ENCODE measurements at regions not wholly inside any gene's neighbourhood (a gene's known extent, or its start where the extent isn't known, plus 50 kb on each side); places are given as distances from the start of the nearest gene placed in this dataset.

GRCh38 chr6:14975471-14975817 is 270.4 kb upstream of the JARID2 start:
- 52% methylated on average over 4 of the region's 4 CpGs for WGBS
- Histone ChIP-seq H3K27me3 (no peaks in the 10 kb centered on the region), H3K4me1 (no peaks in the 10 kb centered on the region), H3K9me3 (no peaks in the 10 kb centered on the region), H3K36me3 (no peaks in the 10 kb centered on the region), H3K27ac (replicated peaks in 1 of 4) (no peak overlapping the region), H3K4me3 (no peak overlapping the region)
- TF ChIP-seq POLR2A (IDR thresholded peaks at IDR 0.05; ENCODE audit: low read depth) (no peak), CTCF (IDR thresholded peaks at IDR 0.05) (no peak), EP300 (IDR thresholded peaks at IDR 0.05) (no peak), POLR2AphosphoS5 (IDR thresholded peaks at IDR 0.05) (no peak)
- intact Hi-C loops (cut with DNase I) = no loop called here
- no peak for DNase-seq (ENCODE audit: extremely low spot score)

GRCh38 chr6:14977747-14978382 is 268.0 kb upstream of the JARID2 start:
- H3K27ac ChIP-seq (replicated peaks in 1 of 4) = no peak overlapping the region
- TF ChIP-seq POLR2AphosphoS5 (IDR thresholded peaks at IDR 0.05) = no peak
- no peak for TF ChIP-seq EP300 (IDR thresholded peaks at IDR 0.05)
- no peak for TF ChIP-seq CTCF (IDR thresholded peaks at IDR 0.05)
- TF ChIP-seq POLR2A (IDR thresholded peaks at IDR 0.05; ENCODE audit: low read depth) = no peak
- H3K4me1 ChIP-seq = no peaks in the 10 kb centered on the region
- 92% methylated on average over 1 of the region's 1 CpG for WGBS
- DNase-seq (ENCODE audit: extremely low spot score) = no peak
- no peaks in the 10 kb centered on the region for H3K36me3 ChIP-seq
- H3K4me3 ChIP-seq = no peak overlapping the region
- H3K27me3 ChIP-seq = no peaks in the 10 kb centered on the region
- H3K9me3 ChIP-seq = no peaks in the 10 kb centered on the region
- intact Hi-C loops (cut with DNase I) = no loop called here

DNA sequence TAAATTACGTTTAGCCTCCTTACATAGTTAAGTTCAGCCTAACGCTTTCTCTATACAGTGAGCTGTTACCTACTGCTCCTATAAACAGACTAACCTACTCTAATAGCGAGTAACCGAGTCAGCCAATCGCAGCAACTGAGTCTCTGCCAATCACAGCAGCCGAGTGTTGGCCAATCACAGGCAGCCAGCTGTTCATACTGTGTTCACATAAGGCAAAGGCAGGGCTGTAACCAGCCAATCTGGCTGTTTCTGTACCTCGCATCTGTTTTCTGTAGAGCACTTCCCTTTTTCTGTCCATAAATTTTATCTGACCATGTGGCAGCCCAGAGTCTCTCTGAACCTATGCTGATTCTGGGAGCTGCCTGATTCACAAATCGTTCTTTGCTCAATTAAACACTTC is 263.9 kb upstream of the JARID2 start:
- no peak overlapping the region for H3K27ac ChIP-seq (replicated peaks in 1 of 4)
- intact Hi-C loops (cut with DNase I) = no loop called here
- no peaks in the 10 kb centered on the region for H3K27me3 ChIP-seq
- no peaks in the 10 kb centered on the region for H3K36me3 ChIP-seq
- H3K9me3 ChIP-seq = no peaks in the 10 kb centered on the region
- 84% methylated on average over 8 of the region's 8 CpGs for WGBS
- TF ChIP-seq EP300 (IDR thresholded peaks at IDR 0.05) (no peak), POLR2A (IDR thresholded peaks at IDR 0.05; ENCODE audit: low read depth) (no peak), POLR2AphosphoS5 (IDR thresholded peaks at IDR 0.05) (no peak), CTCF (IDR thresholded peaks at IDR 0.05) (no peak)
- H3K4me3 ChIP-seq = no peak overlapping the region
- DNase-seq (ENCODE audit: extremely low spot score) = no peak
- peaks cover 4 to 13% (median 10%) of the 10 kb centered on the region in 4 donors for H3K4me1 ChIP-seq

DNA sequence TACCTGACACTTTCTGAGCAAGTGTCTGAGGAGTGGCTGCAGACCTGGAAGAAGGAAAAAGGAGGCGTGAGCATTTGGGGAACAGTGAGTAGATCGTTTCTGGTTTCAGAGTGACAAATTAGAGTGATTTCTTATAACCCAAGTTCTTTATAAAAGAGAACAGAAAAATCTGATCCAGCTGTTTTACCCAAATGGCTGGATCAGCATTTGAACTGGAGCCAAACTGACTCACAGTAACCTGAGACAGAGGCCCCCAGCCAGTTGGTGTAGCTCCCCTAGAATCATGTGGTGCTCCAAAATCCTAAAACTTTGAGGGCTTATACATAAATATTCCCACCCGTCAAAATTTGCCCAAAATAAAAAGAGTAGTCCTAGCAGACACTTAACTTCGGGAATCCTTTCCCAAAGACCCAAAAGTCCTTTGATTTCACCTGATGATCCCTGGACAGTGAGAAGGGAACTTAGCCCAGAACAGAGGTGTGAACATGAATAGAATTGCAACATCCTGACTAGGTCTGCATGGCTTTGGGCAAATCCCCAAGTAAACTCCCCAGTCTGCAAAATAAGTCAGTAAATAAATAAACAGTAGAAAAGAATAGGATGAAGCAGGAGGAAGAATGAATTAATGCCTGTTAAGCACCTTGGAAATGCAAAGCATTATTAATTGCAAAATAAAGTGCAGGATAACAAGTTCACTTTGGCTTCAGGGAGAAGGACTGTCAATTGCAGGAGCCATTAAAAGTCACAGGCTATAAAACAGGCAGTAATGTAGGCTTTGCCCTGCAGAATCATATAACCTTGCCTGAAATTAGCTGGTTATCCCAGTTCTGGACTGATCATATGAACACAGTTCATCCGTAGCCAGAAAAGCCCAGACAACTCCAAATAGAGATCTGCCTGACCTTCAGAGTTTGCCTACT is 262.0 kb upstream of the JARID2 start:
- Histone ChIP-seq H3K36me3 (no peaks in the 10 kb centered on the region), H3K4me3 (no peak overlapping the region), H3K9me3 (no peaks in the 10 kb centered on the region), H3K27me3 (no peaks in the 10 kb centered on the region), H3K4me1 (peaks cover 4 to 13% (median 10%) of the 10 kb centered on the region in 4 donors), H3K27ac (replicated peaks in 1 of 4) (no peak overlapping the region)
- WGBS = 58% methylated on average over 5 of the region's 5 CpGs
- intact Hi-C loops (cut with DNase I) = no loop called here
- no peak for TF ChIP-seq POLR2AphosphoS5 (IDR thresholded peaks at IDR 0.05)
- TF ChIP-seq EP300 (IDR thresholded peaks at IDR 0.05) = no peak
- no peak for TF ChIP-seq CTCF (IDR thresholded peaks at IDR 0.05)
- TF ChIP-seq POLR2A (IDR thresholded peaks at IDR 0.05; ENCODE audit: low read depth) = no peak
- no peak for DNase-seq (ENCODE audit: extremely low spot score)
